GM18909 (cell line): ENCODE measurements at regions not wholly inside any gene's neighbourhood (a gene's known extent, or its start where the extent isn't known, plus 50 kb on each side); places are given as distances from the start of the nearest gene placed in this dataset.
"Not testable (repeated sequence)": the region's sequence is repeated elsewhere in the genome, so short reads cannot be mapped to it uniquely, and the experiment has no call there.

Experiments used
- ATAC-seq: cut with Tn5 transposase; IDR thresholded peaks from one replicate; pipeline ENCODE4 v1.9.1; 2021; ENCODE audit warnings: mild to moderate bottlenecking; ENCODE audit not compliant: unreplicated experiment, poor library complexity

DNA sequence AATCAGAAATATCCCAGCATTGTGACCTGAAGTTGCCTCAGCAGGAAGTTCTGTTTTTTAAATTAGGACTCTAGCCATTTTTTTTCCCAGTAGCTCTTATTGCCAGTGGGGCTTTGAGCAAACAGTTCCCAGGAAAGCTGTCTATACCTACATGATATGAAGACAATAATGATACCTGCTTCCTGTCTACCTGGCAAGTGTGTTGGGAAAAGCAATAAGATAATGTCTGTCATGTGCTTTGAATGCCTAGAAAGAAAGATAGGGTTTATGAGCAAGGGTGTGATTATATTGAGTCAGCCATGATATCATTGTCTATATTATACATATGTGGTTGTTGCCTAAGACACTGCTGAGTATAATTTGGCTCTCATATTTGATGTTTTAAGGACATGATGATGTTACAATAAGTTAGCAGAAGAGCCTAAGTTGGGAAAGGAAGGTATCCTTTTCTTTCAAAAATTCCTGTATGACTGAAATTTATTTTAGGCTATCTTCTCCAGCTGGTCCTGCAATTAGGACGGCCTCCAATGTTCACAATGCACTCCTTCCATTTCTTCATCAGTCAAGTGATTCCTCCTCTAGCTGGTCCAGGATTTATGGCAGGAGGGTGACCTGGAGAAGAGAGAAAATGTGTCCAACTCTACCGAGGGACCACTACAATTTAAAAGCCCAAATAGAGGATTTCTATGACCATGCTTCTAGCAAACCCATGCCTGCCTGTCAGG, 99.6 kb upstream of the CDC42BPA start:
- no peak for ATAC-seq

DNA sequence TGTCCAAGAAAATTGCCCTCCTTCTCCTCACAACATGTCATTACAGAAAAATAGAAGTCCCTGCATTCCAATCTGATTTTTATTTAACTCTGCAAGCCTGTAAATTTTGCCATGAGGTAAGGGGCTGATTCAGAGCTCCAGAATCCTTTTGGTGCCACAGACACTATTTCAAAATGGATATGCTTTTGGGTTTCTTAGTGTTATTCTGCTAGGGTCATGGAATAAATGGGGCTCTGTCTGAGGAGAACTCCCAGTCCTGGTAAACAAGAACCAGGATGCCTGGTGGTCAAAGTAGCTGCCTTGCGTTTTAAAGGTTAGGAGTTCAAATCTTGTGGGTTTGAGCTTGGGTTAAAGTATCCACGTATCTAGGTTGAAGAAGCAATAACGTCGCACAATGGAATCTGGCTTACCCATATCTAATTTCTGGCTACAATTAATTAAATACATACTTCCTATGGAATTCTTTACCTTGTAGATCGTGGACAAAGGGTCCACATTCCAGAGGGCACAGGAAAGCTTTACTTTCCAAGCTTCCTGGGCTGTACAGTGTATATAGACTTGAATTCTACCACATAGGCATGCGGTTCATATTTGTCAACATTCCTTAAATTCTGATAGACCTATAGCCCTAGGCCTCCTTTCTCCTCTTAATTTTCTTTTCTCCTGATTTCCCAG, 98.0 kb upstream of the CDC42BPA start:
- ATAC-seq, result no peak

DNA sequence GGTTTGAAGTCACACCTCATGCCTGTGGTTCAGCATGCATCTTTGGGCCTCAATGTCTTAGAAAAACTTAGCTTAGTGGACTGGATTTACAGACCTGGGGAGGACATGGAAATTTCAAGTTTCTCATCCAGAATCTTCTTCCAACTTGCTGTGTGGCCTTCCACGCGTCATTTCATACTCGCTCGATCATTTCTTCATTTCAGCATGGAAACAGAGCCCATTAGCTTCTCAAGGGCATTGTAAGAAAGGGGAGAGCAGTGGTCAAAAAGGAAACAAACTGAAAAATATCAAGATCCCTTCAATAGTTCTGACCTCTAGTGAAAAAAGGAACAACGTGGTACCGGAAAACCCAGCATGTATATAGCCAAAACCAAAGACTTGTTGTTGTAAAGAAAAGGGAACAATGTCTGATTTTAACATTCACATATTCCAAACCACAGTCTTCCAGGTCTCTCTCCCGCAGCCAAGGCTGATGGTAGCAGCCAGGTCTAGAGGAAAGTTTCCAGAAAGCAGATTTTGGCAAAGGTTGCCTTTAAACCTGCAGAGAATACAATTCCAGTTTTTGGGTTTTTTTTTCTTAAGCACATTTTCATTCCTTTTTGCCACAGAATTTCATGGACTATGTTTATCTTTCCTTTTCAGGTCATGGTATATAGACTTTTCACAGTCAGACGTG, 97.0 kb upstream of the CDC42BPA start:
- no peak for ATAC-seq

DNA sequence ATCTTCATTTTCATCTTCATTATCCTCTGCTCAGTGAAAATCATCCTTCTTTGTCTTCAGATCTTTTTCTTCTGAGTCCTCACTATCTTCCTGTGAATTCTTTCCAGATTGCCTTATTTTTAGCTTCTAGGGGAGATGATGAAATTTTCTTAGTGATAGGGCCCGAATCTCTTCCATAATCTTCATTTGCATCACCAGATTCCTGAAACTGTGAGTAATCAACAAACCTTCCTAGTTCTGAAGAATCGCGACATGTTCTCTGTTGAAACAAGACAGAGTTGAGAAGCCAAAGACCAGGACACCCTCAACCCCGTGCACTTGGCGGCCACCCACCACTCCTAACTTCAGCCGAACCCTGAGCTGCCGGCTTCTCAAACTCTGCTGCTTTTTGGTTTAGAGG, 92.8 kb upstream of the CDC42BPA start:
- no peak for ATAC-seq

DNA sequence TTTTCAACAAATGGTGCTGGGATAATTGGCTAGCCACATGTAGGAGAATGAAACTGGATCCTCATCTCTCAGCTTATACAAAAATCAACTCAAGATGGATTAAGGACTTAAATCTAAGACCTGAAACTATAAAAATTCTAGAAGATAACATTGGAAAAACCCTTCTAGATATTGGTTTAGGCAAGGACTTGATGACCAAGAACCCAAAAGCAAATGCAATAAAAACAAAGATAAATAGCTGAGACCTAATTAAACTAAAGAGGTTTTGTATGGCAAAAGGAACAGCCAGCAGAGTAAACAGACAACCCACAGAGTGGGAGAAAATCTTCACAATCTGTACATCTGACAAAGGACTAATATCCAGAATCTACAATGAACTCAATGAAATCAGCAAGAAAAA, 88.0 kb upstream of the CDC42BPA start:
- not testable (repeated sequence) for ATAC-seq

DNA sequence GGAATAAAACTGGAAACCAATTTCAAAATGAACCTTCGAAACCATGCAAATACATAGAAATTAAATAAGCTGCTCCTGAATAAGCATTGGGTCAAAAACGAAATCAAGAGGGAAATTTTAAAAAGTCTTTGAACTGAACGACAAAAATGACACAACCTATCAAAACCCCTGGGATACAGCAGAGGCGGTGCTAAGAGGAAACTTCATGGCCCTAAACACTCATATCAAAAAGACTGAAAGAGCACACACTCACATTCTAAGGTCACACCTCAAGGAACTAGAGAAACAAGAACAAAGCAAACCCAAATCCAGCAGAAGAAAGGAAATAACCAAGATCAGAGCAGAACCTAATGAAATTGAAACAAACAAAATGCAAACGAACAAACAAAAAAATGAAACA, 85.2 kb upstream of the CDC42BPA start:
- no peak for ATAC-seq

DNA sequence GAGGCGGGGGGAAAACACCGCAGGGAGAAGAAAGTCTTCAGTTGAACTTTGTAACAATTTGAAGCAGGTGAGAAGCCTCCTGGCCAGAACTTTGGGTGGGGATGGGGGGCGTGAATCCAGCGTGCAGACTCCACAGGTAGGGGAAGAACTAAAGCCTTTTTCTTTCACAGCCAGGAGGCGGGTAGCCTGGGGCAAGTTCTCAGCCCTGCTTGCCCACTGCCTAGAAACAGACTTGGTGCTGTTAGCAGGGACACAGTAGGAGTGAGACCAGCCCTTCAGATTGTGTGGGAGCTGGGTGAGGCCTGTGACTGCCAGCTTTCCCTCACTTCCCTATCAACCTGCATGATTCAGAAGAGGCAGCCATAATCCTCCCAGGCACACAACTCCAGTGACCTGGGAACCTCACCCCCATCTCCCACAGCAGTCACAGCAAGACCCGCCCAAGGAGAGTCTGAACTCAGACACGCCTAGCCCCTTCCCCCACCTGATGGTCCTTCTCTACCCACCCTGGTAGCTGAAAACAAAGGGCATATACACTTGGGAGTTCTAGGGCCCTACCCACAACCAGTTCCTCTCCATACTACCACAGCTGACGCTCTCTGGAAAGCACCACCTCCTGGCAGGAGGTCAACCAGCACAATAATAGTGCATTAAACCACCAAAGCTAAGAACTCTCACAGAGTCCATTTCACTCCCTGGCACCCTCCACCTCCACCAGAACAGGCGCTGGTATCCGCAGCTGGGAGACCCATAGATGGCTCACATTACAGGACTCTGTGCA, 83.5 kb upstream of the CDC42BPA start:
- ATAC-seq, result no peak

DNA sequence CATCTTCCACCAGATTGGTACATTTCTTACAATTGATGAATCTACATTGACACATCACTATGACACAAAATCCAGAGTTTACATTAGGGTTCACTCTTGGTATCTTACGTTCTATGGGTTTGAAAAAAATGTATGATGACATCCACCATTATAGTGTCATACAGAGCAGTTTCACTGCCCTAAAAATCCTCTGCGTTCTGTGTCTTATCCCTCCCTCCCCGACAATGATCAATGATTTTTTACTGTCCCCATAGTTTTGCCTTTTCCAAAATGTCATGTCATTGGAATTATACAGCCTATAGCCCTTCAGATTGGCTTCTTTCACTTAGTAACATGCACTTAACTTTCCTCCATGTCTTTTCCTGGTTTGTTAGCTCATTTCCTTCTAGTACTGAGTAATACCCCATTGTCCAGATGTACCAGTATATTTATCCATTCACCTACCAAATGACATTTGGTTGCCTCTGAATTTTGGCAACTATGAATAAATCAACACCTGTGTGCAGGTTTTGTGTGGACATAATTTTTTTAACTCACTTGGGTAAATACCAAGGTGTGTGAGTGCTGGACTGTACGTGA, 80.9 kb upstream of the CDC42BPA start:
- ATAC-seq, result no peak

DNA sequence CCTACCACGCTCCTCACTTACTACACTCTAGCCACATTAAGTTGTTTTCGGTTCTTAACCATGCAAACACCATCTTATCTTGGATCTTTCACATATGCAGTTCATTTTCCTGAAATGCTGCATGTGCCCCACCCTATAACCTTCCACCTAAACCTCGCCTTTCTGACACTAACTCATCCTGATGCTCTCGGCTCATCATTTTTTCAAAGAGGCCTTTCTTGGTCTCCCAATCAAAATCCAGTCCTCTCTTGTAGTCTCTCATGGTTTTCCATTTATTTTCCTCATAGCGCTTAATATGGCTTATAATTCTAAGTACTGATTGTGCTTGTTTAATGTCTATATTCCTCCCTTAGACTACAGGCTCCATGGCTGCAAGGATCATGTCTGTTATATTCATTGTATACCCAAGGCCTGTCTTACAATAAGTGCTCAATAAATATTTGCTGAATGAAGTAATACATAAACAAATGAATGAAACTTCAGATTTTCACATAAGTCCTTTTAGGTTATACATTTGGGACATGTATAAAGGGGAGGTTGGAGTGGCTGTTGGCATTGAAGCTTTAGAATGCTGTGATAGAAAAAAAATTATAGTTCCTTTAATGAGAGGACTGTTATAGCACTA, 79.2 kb upstream of the CDC42BPA start:
- no peak for ATAC-seq

DNA sequence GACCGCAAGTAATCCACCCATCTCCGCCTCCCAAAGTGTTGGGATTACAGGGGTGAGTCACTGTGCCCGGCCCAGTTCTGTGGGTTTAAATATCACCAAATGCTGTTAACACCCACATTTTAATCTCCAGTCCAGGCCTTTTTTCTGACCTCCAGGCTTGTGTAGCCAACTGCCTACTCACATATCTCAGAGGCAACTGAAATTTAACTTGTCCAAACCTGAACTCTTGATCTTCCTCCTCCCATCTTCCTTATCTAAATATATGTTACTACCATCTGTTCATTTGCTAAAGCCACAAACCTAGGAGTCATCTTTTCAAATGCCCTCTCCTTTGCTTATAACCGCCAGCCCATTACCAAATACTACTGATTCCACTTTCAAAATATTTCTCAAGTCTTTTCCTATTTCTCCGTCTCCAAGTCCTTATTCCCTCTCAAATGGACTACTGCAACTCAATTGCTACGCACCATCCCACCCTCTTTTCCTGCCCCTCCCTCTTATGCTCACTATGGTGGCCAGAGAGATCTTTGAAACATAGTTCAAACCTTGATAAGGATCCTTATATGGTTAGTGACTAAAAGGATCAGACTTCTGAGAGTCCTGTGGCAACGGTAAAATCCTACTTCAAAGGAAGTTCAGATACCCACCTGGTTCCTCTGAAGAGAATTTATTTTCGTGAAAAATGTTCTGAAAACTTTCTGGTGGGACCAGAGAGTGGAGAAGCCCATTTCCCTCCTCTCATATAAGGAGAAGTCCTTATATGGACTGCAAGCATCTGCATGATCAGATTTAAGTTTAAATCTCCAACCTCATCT, 78.5 kb upstream of the CDC42BPA start:
- ATAC-seq, result no peak

DNA sequence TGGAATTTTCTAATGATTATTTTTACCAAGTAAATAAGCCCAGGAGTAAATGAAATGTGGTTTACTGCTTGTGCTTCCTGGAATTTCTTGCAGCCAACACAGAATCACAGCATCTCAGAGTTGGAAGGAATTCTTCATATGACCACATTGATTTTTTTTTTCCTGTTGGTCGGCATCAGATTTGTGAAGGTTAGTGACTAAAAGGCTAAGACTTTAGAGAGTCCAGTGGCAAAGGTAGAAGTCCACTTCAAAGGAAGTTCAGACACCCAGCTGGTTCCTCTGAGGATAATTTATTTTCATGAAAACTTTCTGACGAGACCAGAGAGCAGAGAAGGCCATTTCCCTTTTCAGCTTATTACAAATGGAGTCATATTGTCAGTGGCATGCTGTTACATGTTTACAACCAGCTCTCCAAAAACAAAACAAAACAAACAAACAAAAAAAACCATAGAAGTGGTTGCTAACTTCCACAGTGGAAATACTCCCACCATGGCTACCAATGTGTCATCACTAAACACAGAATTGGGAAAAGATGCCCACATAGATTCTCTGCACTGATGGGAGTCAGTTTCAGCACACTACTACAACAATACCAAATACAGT, 77.2 kb upstream of the CDC42BPA start:
- no peak for ATAC-seq

DNA sequence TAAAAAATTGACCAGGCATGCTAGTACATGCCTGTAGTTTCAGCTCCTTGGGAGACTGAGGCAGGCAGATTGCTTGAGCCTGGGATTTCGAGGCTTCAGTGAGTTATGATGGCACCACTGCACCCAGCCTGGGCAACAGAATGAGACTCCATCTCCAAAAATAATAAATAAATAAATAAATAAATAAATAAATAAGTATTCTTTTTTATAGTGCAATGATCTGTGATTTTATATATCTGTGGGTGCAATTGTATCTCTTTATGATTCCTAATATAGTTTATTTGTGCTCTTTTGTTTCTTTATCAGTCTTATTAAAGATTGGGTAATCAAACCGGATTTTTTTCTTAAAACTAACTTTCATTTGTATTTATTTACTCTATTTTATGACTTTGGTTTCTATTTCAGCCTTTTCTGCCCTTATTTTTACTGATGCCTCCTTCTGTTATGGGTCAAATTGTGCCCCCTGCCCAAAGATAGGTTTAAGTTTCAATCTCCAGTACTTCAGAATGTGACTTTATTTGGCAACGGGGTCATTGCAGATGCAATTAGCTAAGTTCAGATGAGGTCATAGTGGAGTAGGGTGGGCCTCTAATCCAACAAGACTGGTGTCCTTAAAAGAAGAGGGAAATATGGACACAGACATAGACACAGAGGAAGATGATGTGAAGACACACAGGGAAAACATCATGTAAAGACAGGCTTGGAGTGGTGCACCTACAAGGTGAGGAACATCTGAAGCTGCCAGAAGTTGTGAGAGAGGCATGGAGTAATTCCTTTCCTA, 74.9 kb upstream of the CDC42BPA start:
- no peak for ATAC-seq

DNA sequence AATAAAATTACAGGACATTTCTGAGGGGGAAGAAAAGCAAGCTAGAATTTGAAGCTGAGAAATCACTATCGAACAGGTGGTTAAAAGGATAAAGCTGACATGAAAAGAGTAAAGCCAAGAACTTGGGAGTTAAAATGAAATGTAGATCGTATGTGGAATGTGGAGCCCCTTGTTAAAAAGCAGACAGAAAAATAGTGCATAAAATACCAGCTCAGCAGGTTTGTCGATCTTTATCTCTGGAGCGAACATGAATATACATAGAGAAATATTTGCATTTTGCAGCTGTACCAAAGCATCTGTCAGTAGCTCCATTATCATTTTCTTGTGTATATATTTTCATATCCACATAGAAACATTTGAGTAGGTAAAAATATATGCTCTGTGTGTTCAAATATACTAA, 73.6 kb upstream of the CDC42BPA start:
- no peak for ATAC-seq

DNA sequence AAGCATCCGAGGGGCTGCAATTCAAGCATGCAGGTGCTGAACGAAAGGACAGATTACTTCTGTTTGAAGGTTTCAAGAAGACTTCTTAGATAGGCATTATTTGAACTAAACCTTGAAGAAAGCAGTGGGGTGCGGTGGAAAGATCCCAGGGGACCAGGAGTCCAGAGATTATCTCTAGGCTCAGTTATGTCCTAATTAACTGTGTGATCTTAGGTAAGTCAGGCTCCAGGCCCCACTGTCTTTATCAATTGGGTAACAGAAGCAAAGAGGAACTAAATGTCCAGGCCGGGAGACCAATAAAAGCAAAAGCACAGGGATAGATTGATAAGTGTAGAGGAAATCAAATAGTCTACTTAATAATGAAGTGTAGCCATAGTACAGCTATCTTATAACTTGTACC, 72.9 kb upstream of the CDC42BPA start:
- no peak for ATAC-seq

DNA sequence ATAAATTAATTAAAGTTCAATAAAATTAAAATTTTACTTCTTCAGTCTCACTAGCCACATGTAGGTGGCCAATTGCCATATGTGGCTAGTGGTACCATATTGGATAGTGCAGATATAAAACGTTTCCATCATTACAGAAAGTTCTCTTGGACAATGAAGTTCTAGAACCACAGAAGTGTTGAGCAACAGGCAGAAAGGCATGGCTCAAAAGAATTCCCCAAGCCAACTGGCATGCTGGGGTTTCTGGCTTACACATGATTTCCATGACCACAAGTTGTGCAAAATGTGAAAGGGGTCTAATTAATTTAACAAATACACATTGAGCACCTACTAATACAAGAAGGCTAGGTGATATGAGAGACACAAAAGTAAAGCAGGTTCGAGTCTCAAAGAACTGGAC, 72.2 kb upstream of the CDC42BPA start:
- no peak for ATAC-seq

DNA sequence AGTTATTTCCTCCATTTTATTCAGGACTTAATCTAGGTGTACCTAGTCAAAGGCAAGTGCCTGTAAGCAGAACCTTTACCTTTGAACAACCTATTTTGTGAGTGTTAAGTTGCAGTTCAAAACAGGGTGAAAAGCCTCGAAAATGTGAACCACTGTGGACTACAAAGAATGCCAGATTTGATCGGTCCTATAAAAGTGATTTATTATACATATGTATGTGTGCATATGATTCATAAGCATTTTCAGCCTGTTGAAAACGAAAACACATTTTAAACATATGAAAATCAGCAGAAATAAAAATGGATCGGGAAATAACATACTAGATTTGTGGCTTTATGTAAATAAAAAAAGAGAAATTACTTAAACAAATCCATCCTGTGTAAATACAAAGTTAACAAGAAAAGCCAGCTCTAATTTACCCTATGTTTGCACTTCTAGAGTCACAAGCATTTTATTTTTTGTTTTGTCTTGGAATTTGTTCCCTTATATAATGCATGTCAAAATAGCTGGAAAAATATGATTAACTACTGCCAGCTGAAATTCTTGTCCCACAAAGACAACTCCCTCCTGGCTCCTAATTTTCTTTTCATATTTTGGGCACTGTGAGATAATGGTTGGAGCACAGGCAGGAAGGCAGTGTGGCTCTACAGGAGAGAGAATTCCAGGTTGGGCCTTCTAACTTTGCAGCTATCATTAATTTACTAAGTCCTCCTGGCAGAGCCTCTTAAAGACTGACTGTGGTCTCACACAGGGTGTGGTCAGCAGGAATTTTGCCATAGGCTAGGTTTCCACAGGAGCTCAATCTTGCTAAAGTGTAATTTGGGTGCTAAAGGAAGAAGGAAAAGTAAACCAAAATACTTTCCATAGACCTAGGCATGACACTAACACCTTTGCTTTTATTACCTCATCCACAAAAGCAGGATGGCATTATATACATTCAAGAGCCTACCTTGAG, 70.2 kb upstream of the CDC42BPA start:
- no peak for ATAC-seq

DNA sequence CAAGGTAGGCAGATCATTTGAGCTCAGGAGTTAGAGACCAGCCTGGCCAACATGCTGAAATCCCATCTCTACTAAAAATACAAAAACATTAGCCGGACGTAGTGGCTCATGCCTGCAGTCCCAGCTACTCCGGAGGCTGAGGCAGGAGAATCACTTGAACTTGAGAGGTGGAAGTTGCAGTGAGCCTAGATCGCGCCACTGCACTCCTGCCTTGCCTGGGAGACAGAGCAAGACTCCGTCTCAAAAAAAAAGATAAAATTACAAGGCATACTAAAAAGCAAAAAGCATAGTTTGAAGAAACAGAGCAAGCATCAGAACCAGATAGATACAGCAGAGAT, 61.2 kb upstream of the CDC42BPA start:
- no peak for ATAC-seq
